ENCODE measurements at regions not wholly inside any gene's neighbourhood (a gene's known extent, or its start where the extent isn't known, plus 50 kb on each side); places are given as distances from the start of the nearest gene placed in this dataset.

DNA sequence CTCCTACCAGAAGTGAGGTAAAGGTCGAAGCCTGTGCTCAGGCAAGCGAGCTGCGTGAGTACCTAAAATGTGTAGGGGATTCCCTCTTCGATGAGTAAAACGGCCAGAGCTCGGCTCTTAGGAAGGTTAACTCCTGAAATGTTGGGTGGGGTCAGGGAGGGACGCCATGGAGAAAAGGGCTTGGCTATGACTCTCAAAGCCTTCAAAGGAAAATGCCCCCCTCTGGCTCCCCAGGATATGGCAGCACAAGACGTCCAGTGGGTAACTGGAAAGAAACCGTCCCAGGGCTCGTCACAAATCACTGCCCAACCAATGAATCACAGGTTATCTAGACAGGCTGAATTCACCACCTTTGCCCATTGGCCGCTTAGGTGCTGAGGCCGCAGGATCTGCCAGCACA, 58.0 kb downstream of the CALML3 start:
- TF ChIP-seq EP300 (IDR thresholded peaks at IDR 0.05; ENCODE audit: low read depth) (no peak), POLR2AphosphoS5 (IDR thresholded peaks at IDR 0.05) (no peak), POLR2A (IDR thresholded peaks at IDR 0.05) (no peak)
- TF ChIP-seq, protein P1, sequence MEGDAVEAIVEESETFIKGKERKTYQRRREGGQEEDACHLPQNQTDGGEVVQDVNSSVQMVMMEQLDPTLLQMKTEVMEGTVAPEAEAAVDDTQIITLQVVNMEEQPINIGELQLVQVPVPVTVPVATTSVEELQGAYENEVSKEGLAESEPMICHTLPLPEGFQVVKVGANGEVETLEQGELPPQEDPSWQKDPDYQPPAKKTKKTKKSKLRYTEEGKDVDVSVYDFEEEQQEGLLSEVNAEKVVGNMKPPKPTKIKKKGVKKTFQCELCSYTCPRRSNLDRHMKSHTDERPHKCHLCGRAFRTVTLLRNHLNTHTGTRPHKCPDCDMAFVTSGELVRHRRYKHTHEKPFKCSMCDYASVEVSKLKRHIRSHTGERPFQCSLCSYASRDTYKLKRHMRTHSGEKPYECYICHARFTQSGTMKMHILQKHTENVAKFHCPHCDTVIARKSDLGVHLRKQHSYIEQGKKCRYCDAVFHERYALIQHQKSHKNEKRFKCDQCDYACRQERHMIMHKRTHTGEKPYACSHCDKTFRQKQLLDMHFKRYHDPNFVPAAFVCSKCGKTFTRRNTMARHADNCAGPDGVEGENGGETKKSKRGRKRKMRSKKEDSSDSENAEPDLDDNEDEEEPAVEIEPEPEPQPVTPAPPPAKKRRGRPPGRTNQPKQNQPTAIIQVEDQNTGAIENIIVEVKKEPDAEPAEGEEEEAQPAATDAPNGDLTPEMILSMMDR (IDR thresholded peaks at IDR 0.05) = no peak
